ENCODE measurements at regions not wholly inside any gene's neighbourhood (a gene's known extent, or its start where the extent isn't known, plus 50 kb on each side); places are given as distances from the start of the nearest gene placed in this dataset.

DNA sequence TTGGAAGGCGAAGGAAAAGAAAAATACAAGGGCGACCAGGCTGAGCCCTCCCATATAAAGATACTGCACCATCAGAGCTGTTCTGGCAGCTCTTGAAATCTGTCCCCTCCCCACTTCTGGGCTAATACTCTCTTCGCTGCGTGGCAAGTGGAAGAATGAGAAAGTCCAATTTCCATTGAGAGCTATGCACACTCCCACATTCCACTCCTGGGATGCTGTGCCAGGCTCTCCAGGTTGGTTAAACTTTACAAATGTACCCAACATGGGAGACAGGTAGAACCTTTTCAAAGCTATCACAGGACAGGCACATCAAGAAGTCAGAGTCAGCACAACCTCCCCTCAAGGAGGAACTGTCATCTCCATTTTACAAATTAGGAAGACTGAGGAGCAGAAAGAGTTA is 465.0 kb downstream of the SHQ1 start:
- Histone ChIP-seq H3K9me3 (ENCODE audit: control insufficient read depth, low read length) (no peaks in the 10 kb centered on the region), H3K27ac (ENCODE audit: insufficient read depth, low read depth, low read length, poor library complexity, severe bottlenecking) (no peak overlapping the region), H3K4me3 (ENCODE audit: insufficient read depth, low read depth, low read length) (no peak overlapping the region), H3K4me1 (ENCODE audit: control insufficient read depth, insufficient read depth, low read length) (peaks cover 26% of the 10 kb centered on the region), H3K36me3 (ENCODE audit: control insufficient read depth, insufficient read depth, low read length) (no peaks in the 10 kb centered on the region), H3K27me3 (ENCODE audit: control insufficient read depth, insufficient read depth, low read length, poor library complexity, severe bottlenecking) (no peaks in the 10 kb centered on the region)
- 91 to 92% methylated on average over 3 to 4 of the region's 4 CpGs for WGBS, 2 experiments

DNA sequence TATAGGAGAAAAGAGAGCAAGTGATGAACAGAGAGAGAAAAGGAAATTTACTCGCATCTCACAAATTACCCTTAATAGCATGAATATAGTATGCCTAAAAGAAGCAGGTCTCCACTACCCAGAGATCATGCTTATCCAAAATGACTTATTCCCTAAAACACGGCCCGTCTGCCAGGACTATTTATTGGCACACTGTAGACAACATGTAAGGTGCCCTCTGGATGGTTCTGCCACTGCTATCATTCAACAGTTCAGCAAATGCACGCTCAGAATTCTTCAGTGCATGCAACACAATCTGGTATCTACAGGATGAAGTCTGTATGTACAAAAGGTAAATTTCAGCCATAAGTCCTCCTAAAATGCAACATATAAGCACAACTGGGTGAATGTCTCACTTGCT is 465.8 kb downstream of the SHQ1 start:
- H3K4me1 ChIP-seq (ENCODE audit: control insufficient read depth, insufficient read depth, low read length): peaks cover 34% of the 10 kb centered on the region
- H3K4me3 ChIP-seq (ENCODE audit: insufficient read depth, low read depth, low read length): no peak overlapping the region
- no peak overlapping the region for H3K27ac ChIP-seq (ENCODE audit: insufficient read depth, low read depth, low read length, poor library complexity, severe bottlenecking)
- no peaks in the 10 kb centered on the region for H3K36me3 ChIP-seq (ENCODE audit: control insufficient read depth, insufficient read depth, low read length)
- no peaks in the 10 kb centered on the region for H3K9me3 ChIP-seq (ENCODE audit: control insufficient read depth, low read length)
- 94 to 98% methylated on average over 3 to 4 of the region's 4 CpGs for WGBS, 2 experiments
- H3K27me3 ChIP-seq (ENCODE audit: control insufficient read depth, insufficient read depth, low read length, poor library complexity, severe bottlenecking): no peaks in the 10 kb centered on the region

DNA sequence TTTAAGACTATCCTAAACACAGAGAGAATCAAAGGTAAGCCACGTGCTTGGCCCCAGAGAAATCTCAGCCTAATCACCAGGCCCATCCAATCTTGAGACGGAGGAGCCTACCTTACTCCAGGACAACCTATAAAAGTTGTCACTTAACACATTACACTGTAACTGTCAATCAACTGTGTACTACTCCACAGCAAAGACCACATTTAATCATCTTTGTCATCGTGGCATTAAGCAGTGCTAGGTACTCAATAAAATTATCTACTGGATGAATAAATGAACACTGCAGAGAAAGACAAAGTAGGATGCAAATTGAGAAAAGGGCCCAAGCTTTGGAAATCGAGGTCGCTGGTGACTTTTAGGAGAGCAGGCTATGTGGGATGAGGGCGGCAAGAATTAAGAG is 466.7 kb downstream of the SHQ1 start:
- Histone ChIP-seq H3K27me3 (ENCODE audit: control insufficient read depth, insufficient read depth, low read length, poor library complexity, severe bottlenecking) (no peaks in the 10 kb centered on the region), H3K36me3 (ENCODE audit: control insufficient read depth, insufficient read depth, low read length) (no peaks in the 10 kb centered on the region), H3K9me3 (ENCODE audit: control insufficient read depth, low read length) (no peaks in the 10 kb centered on the region), H3K4me3 (ENCODE audit: insufficient read depth, low read depth, low read length) (no peak overlapping the region), H3K27ac (ENCODE audit: insufficient read depth, low read depth, low read length, poor library complexity, severe bottlenecking) (no peak overlapping the region), H3K4me1 (ENCODE audit: control insufficient read depth, insufficient read depth, low read length) (peaks cover 42% of the 10 kb centered on the region)
- WGBS, 2 experiments: 87 to 90% methylated on average over 5 to 6 of the region's 6 CpGs

DNA sequence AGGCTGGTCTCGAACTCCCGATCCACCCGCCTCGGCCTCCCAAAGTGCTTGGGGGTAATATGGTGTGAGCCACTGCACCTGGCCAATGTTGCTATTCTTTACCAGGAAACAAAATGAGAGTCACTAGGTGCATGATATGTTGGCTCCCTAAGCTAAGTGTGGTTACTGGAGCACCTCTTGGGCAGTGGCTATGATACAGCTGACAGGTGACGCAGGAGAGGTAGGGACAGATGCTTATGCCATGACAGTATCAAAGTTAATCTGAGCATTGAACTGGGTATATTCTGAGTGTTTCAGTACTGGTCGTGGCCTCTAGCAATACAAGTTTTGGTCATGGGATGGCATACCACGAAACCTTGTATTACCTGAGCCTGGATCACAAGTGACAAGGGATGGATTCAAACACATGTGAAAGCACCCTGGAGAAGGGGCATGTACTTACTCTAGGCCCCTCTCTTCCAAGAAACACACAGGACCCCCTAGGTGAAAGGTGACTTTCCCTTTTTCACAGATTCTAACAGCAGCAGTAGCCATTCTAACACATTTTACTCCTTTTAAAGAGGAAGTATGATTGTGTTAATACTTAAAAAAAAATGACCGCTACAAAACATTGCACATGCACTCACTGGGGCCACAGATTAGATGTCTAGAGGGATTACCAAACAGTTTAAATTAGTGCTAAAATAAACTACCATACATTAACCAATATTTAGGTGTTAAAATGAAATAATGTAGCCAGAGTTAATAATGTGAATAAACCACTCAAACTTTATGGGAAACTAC is 467.3 kb downstream of the SHQ1 start:
- H3K4me3 ChIP-seq (ENCODE audit: insufficient read depth, low read depth, low read length): no peak overlapping the region
- WGBS, 2 experiments: 91 to 95% methylated on average over 7 to 8 of the region's 8 CpGs
- H3K4me1 ChIP-seq (ENCODE audit: control insufficient read depth, insufficient read depth, low read length): peaks cover 46% of the 10 kb centered on the region
- no peak overlapping the region for H3K27ac ChIP-seq (ENCODE audit: insufficient read depth, low read depth, low read length, poor library complexity, severe bottlenecking)
- H3K36me3 ChIP-seq (ENCODE audit: control insufficient read depth, insufficient read depth, low read length): no peaks in the 10 kb centered on the region
- no peaks in the 10 kb centered on the region for H3K9me3 ChIP-seq (ENCODE audit: control insufficient read depth, low read length)
- H3K27me3 ChIP-seq (ENCODE audit: control insufficient read depth, insufficient read depth, low read length, poor library complexity, severe bottlenecking): no peaks in the 10 kb centered on the region

DNA sequence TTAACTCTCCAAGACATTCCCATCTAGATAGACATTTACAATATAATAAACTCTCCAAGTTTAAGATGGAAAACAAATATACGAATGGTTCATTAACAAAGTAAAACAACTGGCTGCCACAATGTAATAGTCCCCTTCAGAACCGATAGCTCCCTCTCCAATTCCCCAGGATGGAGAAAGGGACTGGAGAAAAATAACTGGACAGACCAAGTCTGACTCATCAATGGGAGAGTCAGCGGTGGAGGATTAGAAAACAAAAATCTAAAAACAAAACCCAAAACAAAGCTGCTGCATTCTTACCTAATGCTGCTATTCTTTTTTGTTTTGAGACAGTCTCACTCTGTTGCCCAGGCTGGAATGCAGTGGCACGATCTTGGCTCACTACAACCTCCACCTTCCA is 468.1 kb downstream of the SHQ1 start:
- H3K9me3 ChIP-seq (ENCODE audit: control insufficient read depth, low read length): no peaks in the 10 kb centered on the region
- H3K4me1 ChIP-seq (ENCODE audit: control insufficient read depth, insufficient read depth, low read length): peaks cover 50% of the 10 kb centered on the region
- H3K4me3 ChIP-seq (ENCODE audit: insufficient read depth, low read depth, low read length): no peak overlapping the region
- H3K27me3 ChIP-seq (ENCODE audit: control insufficient read depth, insufficient read depth, low read length, poor library complexity, severe bottlenecking): no peaks in the 10 kb centered on the region
- 73 to 83% methylated on average over 3 to 4 of the region's 4 CpGs for WGBS, 2 experiments
- H3K36me3 ChIP-seq (ENCODE audit: control insufficient read depth, insufficient read depth, low read length): no peaks in the 10 kb centered on the region
- H3K27ac ChIP-seq (ENCODE audit: insufficient read depth, low read depth, low read length, poor library complexity, severe bottlenecking): no peak overlapping the region

DNA sequence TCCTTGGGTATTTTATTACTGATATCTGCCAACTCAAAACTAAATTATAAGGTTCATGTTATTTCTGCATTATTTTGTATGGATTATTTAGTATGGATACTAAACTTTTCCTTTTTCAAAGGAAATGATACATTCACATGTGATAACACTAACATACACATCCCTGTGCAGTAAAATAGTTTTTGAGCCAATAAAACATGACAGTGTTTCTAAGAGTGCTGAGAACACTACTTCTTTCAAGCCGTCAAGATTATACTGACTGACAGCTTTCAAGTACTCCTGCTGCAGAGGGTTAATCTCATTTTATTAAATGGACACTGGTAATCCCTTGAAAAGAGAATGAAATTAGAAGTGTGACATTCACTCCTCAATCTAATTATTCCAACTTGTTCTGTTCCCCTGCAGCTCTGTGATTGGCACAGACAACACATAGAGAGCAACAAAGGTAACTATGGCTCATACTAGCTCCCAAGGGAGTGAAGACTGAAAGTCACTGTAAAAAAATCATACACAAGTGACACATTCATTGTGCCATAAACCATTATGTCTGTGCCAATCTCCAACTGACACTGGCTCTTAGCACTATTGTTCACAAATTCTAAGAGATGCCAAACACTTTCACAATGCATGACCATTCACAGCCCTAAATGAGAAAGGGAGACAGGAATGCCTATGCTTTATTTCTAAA is 468.6 kb downstream of the SHQ1 start:
- Histone ChIP-seq H3K4me3 (ENCODE audit: insufficient read depth, low read depth, low read length) (no peak overlapping the region), H3K4me1 (ENCODE audit: control insufficient read depth, insufficient read depth, low read length) (peaks cover 50% of the 10 kb centered on the region), H3K9me3 (ENCODE audit: control insufficient read depth, low read length) (no peaks in the 10 kb centered on the region), H3K27me3 (ENCODE audit: control insufficient read depth, insufficient read depth, low read length, poor library complexity, severe bottlenecking) (no peaks in the 10 kb centered on the region), H3K27ac (ENCODE audit: insufficient read depth, low read depth, low read length, poor library complexity, severe bottlenecking) (no peak overlapping the region), H3K36me3 (ENCODE audit: control insufficient read depth, insufficient read depth, low read length) (no peaks in the 10 kb centered on the region)
- 43 to 79% methylated on average over 1 of the region's 1 CpG for WGBS, 2 experiments

DNA sequence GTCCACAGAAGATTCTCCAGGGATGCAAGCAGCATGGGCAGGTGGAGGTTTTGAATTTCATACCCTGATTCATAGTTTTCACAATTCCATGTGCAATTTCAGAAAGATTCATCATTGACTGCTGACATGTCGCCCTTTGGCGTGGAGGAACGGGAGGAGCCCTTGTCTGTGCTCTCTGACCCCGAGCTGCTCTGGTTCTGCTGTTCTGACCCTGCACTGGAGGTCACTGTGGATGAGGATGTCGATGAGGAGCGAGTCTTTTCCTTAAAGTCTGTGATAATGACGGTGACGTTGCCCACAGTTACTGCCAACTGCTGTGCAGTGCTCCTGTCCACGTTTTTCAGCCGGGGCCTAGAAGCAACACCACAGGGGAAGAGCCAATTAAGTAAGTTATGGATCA is 470.0 kb downstream of the SHQ1 start:
- H3K4me3 ChIP-seq (ENCODE audit: insufficient read depth, low read depth, low read length): no peak overlapping the region
- H3K27ac ChIP-seq (ENCODE audit: insufficient read depth, low read depth, low read length, poor library complexity, severe bottlenecking): no peak overlapping the region
- 88 to 91% methylated on average over 10 of the region's 10 CpGs for WGBS, 2 experiments
- no peaks in the 10 kb centered on the region for H3K9me3 ChIP-seq (ENCODE audit: control insufficient read depth, low read length)
- no peaks in the 10 kb centered on the region for H3K27me3 ChIP-seq (ENCODE audit: control insufficient read depth, insufficient read depth, low read length, poor library complexity, severe bottlenecking)
- H3K4me1 ChIP-seq (ENCODE audit: control insufficient read depth, insufficient read depth, low read length): peaks cover 50% of the 10 kb centered on the region
- no peaks in the 10 kb centered on the region for H3K36me3 ChIP-seq (ENCODE audit: control insufficient read depth, insufficient read depth, low read length)

DNA sequence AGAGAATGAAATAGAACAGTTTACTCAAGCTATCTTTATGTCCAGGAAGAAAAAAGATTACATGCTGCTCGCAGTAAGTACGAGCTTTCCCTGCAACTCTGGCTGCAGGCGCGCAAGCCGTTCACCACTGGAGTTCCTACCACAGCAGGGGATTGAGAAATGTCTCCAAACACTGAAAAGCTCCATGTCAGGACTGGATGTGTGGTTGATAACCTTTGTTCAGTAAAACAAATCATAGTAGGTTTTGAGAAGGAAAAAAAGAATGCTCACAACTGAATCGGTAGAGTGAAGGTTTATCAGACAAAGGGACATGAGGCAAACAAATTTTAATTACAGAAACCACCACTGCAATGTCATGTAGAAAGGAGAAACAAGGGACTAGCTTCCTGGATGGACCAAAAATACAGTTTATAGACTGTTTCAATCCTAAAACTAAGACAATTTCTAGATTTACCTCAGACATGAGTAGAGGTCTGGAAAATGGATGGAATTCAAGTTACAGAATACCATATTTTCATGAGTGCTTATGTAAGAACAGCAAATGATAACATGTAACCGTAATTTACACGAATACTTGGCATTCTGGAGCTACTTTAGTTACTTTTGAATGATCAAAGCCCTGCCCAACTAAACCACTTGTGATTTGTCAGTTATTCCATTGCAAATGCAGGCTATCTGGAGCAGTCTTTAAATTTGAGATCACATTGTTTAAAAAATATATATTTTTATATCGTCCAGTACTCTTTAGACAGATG is 471.1 kb downstream of the SHQ1 start:
- Histone ChIP-seq H3K27ac (ENCODE audit: insufficient read depth, low read depth, low read length, poor library complexity, severe bottlenecking) (no peak overlapping the region), H3K36me3 (ENCODE audit: control insufficient read depth, insufficient read depth, low read length) (no peaks in the 10 kb centered on the region), H3K27me3 (ENCODE audit: control insufficient read depth, insufficient read depth, low read length, poor library complexity, severe bottlenecking) (no peaks in the 10 kb centered on the region), H3K4me1 (ENCODE audit: control insufficient read depth, insufficient read depth, low read length) (peaks cover 50% of the 10 kb centered on the region), H3K9me3 (ENCODE audit: control insufficient read depth, low read length) (no peaks in the 10 kb centered on the region), H3K4me3 (ENCODE audit: insufficient read depth, low read depth, low read length) (no peak overlapping the region)
- WGBS, 2 experiments: 44 to 47% methylated on average over 9 of the region's 9 CpGs

DNA sequence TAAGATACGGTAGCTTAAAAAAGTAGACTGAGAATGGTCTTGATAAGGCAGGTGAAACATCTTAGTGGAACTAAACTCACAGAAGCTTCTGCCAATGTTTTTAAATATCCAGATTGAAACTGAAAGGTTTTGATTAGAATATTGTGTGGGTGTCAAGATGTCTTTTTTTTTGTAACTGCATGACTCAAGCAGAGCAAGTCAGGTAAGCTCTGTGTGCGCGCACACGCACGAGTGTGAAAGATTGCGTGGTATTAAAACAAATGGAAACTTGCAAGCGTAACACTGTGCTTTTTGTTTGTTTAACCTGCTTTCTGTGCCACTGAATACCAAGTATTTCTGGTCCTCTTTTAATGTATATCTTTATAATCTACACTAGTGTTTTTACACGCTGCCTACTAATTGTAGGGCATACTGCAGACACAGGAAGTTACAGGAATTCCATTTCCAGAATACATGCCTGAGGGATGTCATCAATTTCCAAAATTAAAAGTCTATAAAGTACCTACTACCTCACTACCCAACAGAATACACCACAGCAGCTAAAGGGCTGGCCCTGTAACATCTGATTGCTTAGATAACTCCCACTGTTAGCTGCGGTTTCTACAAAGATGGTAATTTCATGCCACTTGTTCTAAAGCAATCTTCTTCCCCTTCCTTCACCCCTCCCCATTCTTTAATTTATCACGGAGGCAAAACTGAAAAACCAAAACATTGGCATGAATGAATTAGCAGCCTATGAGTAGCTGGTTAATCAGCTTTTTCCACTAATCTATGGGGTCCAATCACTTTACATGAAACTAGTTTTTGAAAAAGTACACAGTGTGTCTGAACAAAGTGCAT is 472.8 kb downstream of the SHQ1 start:
- peaks cover 42% of the 10 kb centered on the region for H3K4me1 ChIP-seq (ENCODE audit: control insufficient read depth, insufficient read depth, low read length)
- H3K4me3 ChIP-seq (ENCODE audit: insufficient read depth, low read depth, low read length): no peak overlapping the region
- no peak overlapping the region for H3K27ac ChIP-seq (ENCODE audit: insufficient read depth, low read depth, low read length, poor library complexity, severe bottlenecking)
- no peaks in the 10 kb centered on the region for H3K36me3 ChIP-seq (ENCODE audit: control insufficient read depth, insufficient read depth, low read length)
- WGBS, 2 experiments: 84 to 86% methylated on average over 10 of the region's 10 CpGs
- H3K27me3 ChIP-seq (ENCODE audit: control insufficient read depth, insufficient read depth, low read length, poor library complexity, severe bottlenecking): no peaks in the 10 kb centered on the region
- H3K9me3 ChIP-seq (ENCODE audit: control insufficient read depth, low read length): no peaks in the 10 kb centered on the region
